SK-N-SH treated with all-trans-retinoic acid at 6 μM for 48 hours (cell line): ENCODE measurements at regions not wholly inside any gene's neighbourhood (a gene's known extent, or its start where the extent isn't known, plus 50 kb on each side); places are given as distances from the start of the nearest gene placed in this dataset.
A peak's percentile ranks its signal among the peaks of the same experiment; 100 is the strongest.
"Not testable (repeated sequence)": the region's sequence is repeated elsewhere in the genome, so short reads cannot be mapped to it uniquely, and the experiment has no call there.

Experiments used
- ATAC-seq: fragments of 200-7000 bp; cut with Tn5 transposase; 3 replicates; pipeline ENCODE4 v1.9.1; 2020; ENCODE audit warnings: mild to moderate bottlenecking, moderate library complexity
- ARNTL ChIP-seq: fragments of 450-650 bp; formaldehyde crosslinking; IDR thresholded peaks from 2 replicates; pipeline ENCODE4 v1.5.0; 2020; ENCODE audit warnings: low read depth, mild to moderate bottlenecking, moderate library complexity, borderline replicate concordance
- BACH2 ChIP-seq: fragments of 250-450 bp; sonication (Bioruptor Pico); IDR thresholded peaks from 2 replicates; pipeline ENCODE4 v1.9.0; 2021; ENCODE audit warnings: mild to moderate bottlenecking, borderline replicate concordance
- CREB5 ChIP-seq: fragments of 250-450 bp; sonication (Bioruptor Pico); IDR thresholded peaks from 2 replicates; pipeline ENCODE4 v1.5.1; 2020; ENCODE audit warnings: low read depth, mild to moderate bottlenecking, moderate library complexity
- CSDC2 ChIP-seq: fragments of 250-450 bp; sonication (Bioruptor Pico); IDR thresholded peaks from 2 replicates; pipeline ENCODE4 v1.5.0; 2020; ENCODE audit warnings: mild to moderate bottlenecking, moderate library complexity
- CSRNP3 ChIP-seq: fragments of 250-450 bp; sonication (Bioruptor Pico); IDR thresholded peaks from 2 replicates; pipeline ENCODE4 v1.5.1; 2021; ENCODE audit warnings: mild to moderate bottlenecking, moderate library complexity
- ESRRG ChIP-seq: fragments of 250-450 bp; sonication (Bioruptor Pico); IDR thresholded peaks from 2 replicates; pipeline ENCODE4 v1.6.1; 2021; ENCODE audit warnings: mild to moderate bottlenecking
- GLIS3 ChIP-seq: fragments of 250-450 bp; sonication (Bioruptor Pico); IDR thresholded peaks from 2 replicates; pipeline ENCODE4 v1.5.0; 2020; ENCODE audit warnings: mild to moderate bottlenecking, moderate library complexity
- ISL1 ChIP-seq: fragments of 250-450 bp; sonication (Bioruptor Pico); IDR thresholded peaks from 2 replicates; pipeline ENCODE4 v2.1.2; 2022; ENCODE audit warnings: mild to moderate bottlenecking, moderate library complexity
- OSR1 ChIP-seq: fragments of 250-450 bp; sonication (Bioruptor Pico); IDR thresholded peaks from 2 replicates; pipeline ENCODE4 v1.8.0; 2022; ENCODE audit warnings: moderate library complexity, mild to moderate bottlenecking, inconsistent platforms
- PATZ1 ChIP-seq: fragments of 250-450 bp; sonication (Bioruptor Pico); IDR thresholded peaks from 2 replicates; pipeline ENCODE4 v1.8.0; 2020; ENCODE audit warnings: mild to moderate bottlenecking, moderate library complexity, borderline replicate concordance
- POU6F1 ChIP-seq: fragments of 250-450 bp; sonication (Bioruptor Pico); IDR thresholded peaks from 2 replicates; pipeline ENCODE4 v1.8.0; 2021; ENCODE audit warnings: low read depth, mild to moderate bottlenecking, moderate library complexity, borderline replicate concordance
- RARB ChIP-seq: fragments of 250-450 bp; sonication (Bioruptor Pico); IDR thresholded peaks from 2 replicates; pipeline ENCODE4 v1.8.0; 2021; ENCODE audit warnings: mild to moderate bottlenecking, moderate library complexity
- ZC3H10 ChIP-seq: fragments of 250-450 bp; sonication (Bioruptor Pico); IDR thresholded peaks from 2 replicates; pipeline ENCODE4 v1.5.1; 2021; ENCODE audit warnings: mild to moderate bottlenecking, moderate library complexity
- ZFP3 ChIP-seq: fragments of 250-450 bp; sonication (Bioruptor Pico); IDR thresholded peaks from 2 replicates; pipeline ENCODE4 v1.5.0; 2020; ENCODE audit warnings: mild to moderate bottlenecking, moderate library complexity
- ZFP30 ChIP-seq: fragments of 450-650 bp; formaldehyde crosslinking; IDR thresholded peaks from 2 replicates; pipeline ENCODE4 v1.5.0; 2022; ENCODE audit warnings: mild to moderate bottlenecking, moderate library complexity
- ZNF565 ChIP-seq: fragments of 450-650 bp; formaldehyde crosslinking; conservative IDR thresholded peaks from 2 replicates; pipeline ENCODE4 v1.5.0; 2020; ENCODE audit warnings: low read depth, mild to moderate bottlenecking, moderate library complexity
- ZNF70 ChIP-seq: fragments of 450-650 bp; formaldehyde crosslinking; IDR thresholded peaks from 2 replicates; pipeline ENCODE4 v1.5.0; 2020; ENCODE audit warnings: mild to moderate bottlenecking, moderate library complexity
- ZNF8 ChIP-seq: fragments of 450-650 bp; formaldehyde crosslinking; IDR thresholded peaks from 2 replicates; pipeline ENCODE4 v1.5.0; 2020; ENCODE audit warnings: mild to moderate bottlenecking, moderate library complexity

DNA sequence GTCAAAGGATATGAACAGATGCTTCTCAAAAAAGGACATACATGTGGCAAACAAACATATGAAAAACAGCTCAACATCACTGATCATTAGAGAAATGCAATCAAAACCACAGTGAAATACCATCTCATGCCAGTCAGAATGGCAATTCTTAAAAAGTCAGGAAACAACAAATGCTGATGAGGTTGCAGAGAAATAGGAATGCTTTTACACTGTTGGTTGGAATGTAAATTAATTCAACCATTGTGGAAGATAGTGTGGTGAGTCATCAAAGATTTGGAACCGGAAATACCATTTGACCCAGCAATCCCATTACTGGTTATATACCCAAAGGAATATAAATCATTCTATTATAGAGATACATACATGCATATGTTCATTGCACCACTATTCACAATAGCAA lies 98.7 kb upstream of the PPP1R9A start:
- TF ChIP-seq ISL1 (CRISPR knock-in tag), result 0 out of 2 replicates have a peak, but pooled peaks have one; percentile 32
- TF ChIP-seq, all 23 proteins: peak for 1; not testable (repeated sequence) for 22
- ATAC-seq, result not testable (repeated sequence)

DNA sequence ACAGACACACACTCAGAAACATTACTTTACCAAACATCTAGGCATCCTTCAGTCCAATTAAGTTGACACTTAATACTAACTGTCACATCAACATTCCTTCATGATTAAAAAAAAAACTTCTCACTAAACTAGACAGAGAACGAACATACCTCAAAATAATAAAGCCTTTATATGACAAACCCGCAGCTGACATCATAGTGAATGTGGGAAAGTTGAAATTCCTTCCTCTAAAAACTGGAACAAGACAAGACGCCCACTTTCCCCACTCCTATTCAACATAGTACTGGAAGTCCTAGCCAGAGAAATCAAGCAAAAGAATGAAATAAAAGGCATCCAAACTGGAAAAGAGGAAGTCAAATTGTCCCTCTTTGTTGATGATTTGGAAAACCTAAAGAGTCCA lies 96.9 kb upstream of the PPP1R9A start:
- TF ChIP-seq POU6F1 (CRISPR knock-in tag), result no peak
- TF ChIP-seq BACH2, result no peak
- TF ChIP-seq ZNF70 (CRISPR knock-in tag), result no peak
- TF ChIP-seq ZC3H10 (CRISPR knock-in tag), result no peak
- no peak for TF ChIP-seq ZNF8 (CRISPR knock-in tag)
- TF ChIP-seq OSR1 (CRISPR knock-in tag), result no peak

DNA sequence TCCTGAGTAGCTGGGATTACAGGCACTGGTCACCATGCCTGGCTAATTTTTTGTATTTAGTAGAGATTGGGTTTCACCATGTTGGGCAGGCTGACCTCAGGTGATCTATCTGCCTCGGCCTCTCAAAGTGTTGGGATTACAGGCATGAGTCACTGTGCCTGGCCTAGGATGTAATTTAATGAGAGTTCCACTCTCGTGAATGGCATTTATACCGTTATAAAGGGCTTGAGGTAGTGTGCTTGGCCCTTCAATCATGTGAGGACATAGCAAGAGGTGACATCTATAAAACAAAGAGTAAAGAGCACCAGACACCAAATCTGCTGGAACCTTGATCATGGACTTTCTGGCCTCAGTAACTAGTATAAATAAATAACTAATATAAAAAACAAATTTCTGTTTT lies 93.5 kb upstream of the PPP1R9A start:
- no peak for ATAC-seq
- no peak for TF ChIP-seq CREB5
- TF ChIP-seq, all 23 proteins: peak for 0

More for the DNA sequence above, 96.9 kb upstream of the PPP1R9A start:
- no peak for ATAC-seq

- ATAC-seq, result no peak; the same call in 2 of the 3 replicates
- TF ChIP-seq ISL1 (CRISPR knock-in tag) (peak; percentile 62), CSDC2 (no peak)
Observed at GRCh38 chr7:94823947-94824346, 83.4 kb upstream of the PPP1R9A start.

DNA sequence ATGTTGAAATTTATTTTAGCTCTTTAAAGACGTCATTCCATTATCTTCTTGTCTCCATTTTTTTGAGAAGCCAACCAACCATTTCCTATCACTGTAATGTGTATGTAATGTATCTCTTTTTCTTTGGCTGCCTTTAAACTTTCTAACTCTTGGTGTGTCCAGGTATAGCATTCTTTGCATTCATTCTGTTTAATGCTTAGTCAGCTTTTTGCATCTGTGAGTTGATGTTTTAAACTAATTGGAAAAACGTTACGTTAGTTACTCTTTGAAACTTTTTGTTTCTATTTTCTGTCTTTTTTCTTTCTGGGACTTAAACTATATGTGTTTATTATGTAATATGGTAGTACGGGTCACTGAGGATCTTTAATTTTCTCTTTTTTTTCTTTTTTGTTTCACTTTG lies 77.4 kb upstream of the PPP1R9A start:
- no peak for ATAC-seq
- TF ChIP-seq ESRRG (no peak), ZNF565 (CRISPR knock-in tag) (no peak), ZNF8 (CRISPR knock-in tag) (no peak), CREB5 (no peak), PATZ1 (no peak), ARNTL (CRISPR knock-in tag) (no peak), ZFP3 (CRISPR knock-in tag) (no peak)

DNA sequence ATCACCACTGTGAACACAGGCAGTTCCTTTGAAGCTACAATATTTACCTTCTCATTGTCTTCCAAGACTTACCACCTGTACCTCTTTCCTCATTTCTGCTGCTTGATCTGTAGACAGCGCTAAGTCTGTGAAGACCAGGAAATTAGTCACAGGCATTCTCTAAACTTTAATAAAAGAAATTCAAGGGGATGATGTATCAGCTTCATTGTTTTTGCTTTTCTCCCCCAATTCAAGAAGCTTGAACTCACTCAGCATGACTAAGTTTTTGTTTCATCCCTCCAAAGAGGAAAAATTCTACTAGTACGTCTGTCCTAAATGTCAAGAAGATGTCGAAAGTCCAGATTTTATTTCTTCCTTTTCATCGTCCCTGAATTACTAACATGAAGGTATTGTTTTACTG lies 75.3 kb upstream of the PPP1R9A start:
- no peak for ATAC-seq
- no peak for TF ChIP-seq ZC3H10 (CRISPR knock-in tag)
- no peak for TF ChIP-seq ZFP30 (CRISPR knock-in tag)
- TF ChIP-seq GLIS3 (CRISPR knock-in tag), result no peak
- TF ChIP-seq CSRNP3 (CRISPR knock-in tag), result no peak
- TF ChIP-seq ZNF70 (CRISPR knock-in tag), result no peak
- TF ChIP-seq CSDC2, result no peak
- TF ChIP-seq CREB5, result no peak
- no peak for TF ChIP-seq ZNF8 (CRISPR knock-in tag)
- TF ChIP-seq RARB (CRISPR knock-in tag), result no peak
- TF ChIP-seq BACH2, result no peak
- TF ChIP-seq, all 23 proteins: peak for 0
